Progenitor cell of endocrine pancreas (in vitro differentiated cells): ENCODE measurements at regions not wholly inside any gene's neighbourhood (a gene's known extent, or its start where the extent isn't known, plus 50 kb on each side); places are given as distances from the start of the nearest gene placed in this dataset.

ENCODE experiments used
- DNase-seq: peaks from one replicate; pipeline ENCODE4 v3.0.0; 2021; ENCODE audit warnings: low spot score; ENCODE audit not compliant: unreplicated experiment
- H3K27ac Mint-ChIP-seq: 2 replicates; pipeline ENCODE4 v1.8.0; 2021; ENCODE audit warnings: mild to moderate bottlenecking, moderate library complexity, mixed read lengths
- H3K27me3 Mint-ChIP-seq: 2 replicates; pipeline ENCODE4 v1.8.0; 2021; ENCODE audit warnings: mixed read lengths
- H3K36me3 Mint-ChIP-seq: 2 replicates; pipeline ENCODE4 v1.8.0; 2022; ENCODE audit warnings: mixed read lengths; ENCODE audit not compliant: insufficient read depth
- H3K4me1 Mint-ChIP-seq: 2 replicates; pipeline ENCODE4 v1.8.0; 2021; ENCODE audit warnings: low read depth, mixed read lengths
- H3K4me3 Mint-ChIP-seq: 2 replicates; pipeline ENCODE4 v1.8.0; 2021; ENCODE audit warnings: low read depth, mild to moderate bottlenecking, moderate library complexity, mixed read lengths
- H3K9me3 Mint-ChIP-seq: 2 replicates; pipeline ENCODE4 v1.8.0; 2021; ENCODE audit warnings: low read depth, mixed read lengths
- CTCF ChIP-seq: fragments of 200-600 bp; sonication (generic); IDR thresholded peaks from one replicate; pipeline ENCODE4 v1.5.0; 2021; ENCODE audit warnings: antibody characterized with exemption, mild to moderate bottlenecking; ENCODE audit not compliant: unreplicated experiment

- no peaks in the 10 kb centered on the region for H3K36me3 Mint-ChIP-seq
- no peak overlapping the region for H3K4me3 Mint-ChIP-seq
- H3K27ac Mint-ChIP-seq: no peak overlapping the region
Observed at GRCh38 chr4:125843947-125844346, 529.2 kb downstream of the FAT4 start.

GRCh38 chr4:125847518-125847917 is 532.8 kb downstream of the FAT4 start:
- DNase-seq: no peak
- no peaks in the 10 kb centered on the region for H3K4me1 Mint-ChIP-seq
- H3K4me3 Mint-ChIP-seq: no peak overlapping the region
- no peak for TF ChIP-seq CTCF
- H3K27me3 Mint-ChIP-seq: no peaks in the 10 kb centered on the region
- H3K27ac Mint-ChIP-seq: no peak overlapping the region
- H3K36me3 Mint-ChIP-seq: no peaks in the 10 kb centered on the region
- H3K9me3 Mint-ChIP-seq: no peaks in the 10 kb centered on the region

More at GRCh38 chr4:125843947-125844346, 529.2 kb downstream of the FAT4 start:
- DNase-seq: no peak
- Mint-ChIP-seq H3K9me3 (no peaks in the 10 kb centered on the region), H3K4me1 (no peaks in the 10 kb centered on the region), H3K27me3 (no peaks in the 10 kb centered on the region)
- no peak for TF ChIP-seq CTCF

- H3K9me3 Mint-ChIP-seq: no peaks in the 10 kb centered on the region
- H3K27me3 Mint-ChIP-seq: no peaks in the 10 kb centered on the region
- no peak overlapping the region for H3K4me3 Mint-ChIP-seq
- no peaks in the 10 kb centered on the region for H3K36me3 Mint-ChIP-seq
- TF ChIP-seq CTCF: no peak
- no peak overlapping the region for H3K27ac Mint-ChIP-seq
- DNase-seq: no peak
- H3K4me1 Mint-ChIP-seq: no peaks in the 10 kb centered on the region
Observed at GRCh38 chr4:125849869-125850268, 535.1 kb downstream of the FAT4 start.

GRCh38 chr4:125891597-125892258 is 577.0 kb downstream of the FAT4 start:
- Mint-ChIP-seq H3K27me3 (no peaks in the 10 kb centered on the region), H3K36me3 (no peaks in the 10 kb centered on the region), H3K27ac (no peak overlapping the region), H3K4me3 (no peak overlapping the region), H3K4me1 (no peaks in the 10 kb centered on the region), H3K9me3 (peaks cover 5% of the 10 kb centered on the region)
- DNase-seq: no peak
- TF ChIP-seq CTCF: no peak

GRCh38 chr4:125904802-125905201 is 590.0 kb downstream of the FAT4 start:
- DNase-seq: no peak
- Mint-ChIP-seq H3K27ac (no peak overlapping the region), H3K36me3 (no peaks in the 10 kb centered on the region), H3K4me3 (no peak overlapping the region), H3K4me1 (no peaks in the 10 kb centered on the region), H3K27me3 (no peaks in the 10 kb centered on the region), H3K9me3 (no peaks in the 10 kb centered on the region)
- no peak for TF ChIP-seq CTCF
